ENCODE measurements at regions not wholly inside any gene's neighbourhood (a gene's known extent, or its start where the extent isn't known, plus 50 kb on each side); places are given as distances from the start of the nearest gene placed in this dataset.

DNA sequence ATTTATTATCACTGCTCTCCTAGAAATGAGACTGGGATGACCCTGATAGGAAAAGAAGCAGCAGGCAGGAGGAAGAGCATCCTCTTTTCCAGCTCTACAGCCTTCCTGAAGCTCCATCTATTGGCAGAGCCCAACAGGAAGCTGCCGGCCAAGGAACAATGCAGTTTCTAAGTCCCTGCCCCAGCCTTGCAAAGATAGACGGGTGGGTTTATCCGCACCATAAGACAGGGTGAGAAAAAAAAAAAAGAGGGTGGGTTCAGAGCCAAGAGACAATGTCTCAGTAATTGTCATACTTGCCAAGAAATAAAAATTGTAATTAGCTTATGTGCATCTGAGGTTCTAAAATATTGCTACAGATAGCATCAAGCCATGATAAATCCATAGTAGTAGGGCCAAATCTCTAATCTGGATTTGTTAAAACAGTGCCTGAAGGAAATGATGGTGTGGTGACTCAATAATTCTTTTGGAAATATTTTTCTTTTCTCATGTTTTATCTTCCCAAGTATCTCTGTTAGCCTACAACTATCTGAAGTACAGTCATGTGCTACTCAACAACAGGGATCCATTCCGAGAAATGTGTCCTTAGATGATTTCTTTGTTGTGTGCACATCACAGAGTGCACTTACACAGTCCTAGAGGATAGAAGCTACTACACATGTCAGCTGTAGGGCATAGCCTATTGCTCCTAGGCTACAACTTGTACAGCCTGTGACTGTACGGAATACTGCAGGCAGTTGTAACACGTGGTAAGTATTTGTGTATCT lies 242.9 kb upstream of the CXCL12 start:
- H3K9me3 Mint-ChIP-seq (ENCODE audit: insufficient read depth): no peaks in the 10 kb centered on the region
- H2AFZ ChIP-seq (ENCODE audit: insufficient read depth, low read depth, low read length, poor library complexity, severe bottlenecking): no peak overlapping the region
- POLR2A ChIA-PET: no interaction called here

DNA sequence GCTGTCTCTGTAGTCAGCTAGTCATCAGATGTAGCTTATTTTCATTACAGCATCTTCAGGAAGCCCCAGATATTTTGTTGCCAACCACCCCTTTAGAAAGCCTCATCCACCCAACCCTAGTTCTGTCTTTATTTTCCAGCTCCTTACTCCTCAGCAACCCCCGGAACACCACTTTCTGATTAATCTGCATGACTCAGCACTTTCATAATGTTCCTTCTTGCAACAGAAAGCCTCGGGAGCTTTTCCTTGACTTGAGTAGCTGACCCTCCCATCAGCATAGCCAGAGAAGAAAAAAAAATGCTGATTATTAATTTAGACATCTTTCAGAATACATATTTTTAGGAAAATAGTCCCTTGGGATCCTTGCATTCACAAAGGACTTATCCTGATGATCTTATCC lies 244.0 kb upstream of the CXCL12 start:
- ChIA-PET CTCF (no interaction called here), POLR2A (no interaction called here)
- Histone ChIP-seq H3K9me3 (ENCODE audit: control extremely low read depth in 1 of 3, control insufficient read depth in 2 of 3, insufficient read depth in 1 of 3, low read length in 2 of 3) (peaks cover 0 to 7% (median 0%) of the 10 kb centered on the region in 3 donors), H3K9ac (ENCODE audit: low read length) (no peak overlapping the region), H3K4me1 (ENCODE audit: control insufficient read depth in 2 of 2, insufficient read depth in 2 of 2, low read length in 2 of 2) (no peaks in the 10 kb centered on the region), H2AFZ (ENCODE audit: insufficient read depth, low read depth, low read length, poor library complexity, severe bottlenecking) (no peak overlapping the region), H4K20me1 (ENCODE audit: control insufficient read depth, insufficient read depth, low read length, poor library complexity, severe bottlenecking) (no peaks in the 10 kb centered on the region), H3K36me3 (replicated peaks in 1 of 2; ENCODE audit: control extremely low read depth in 1 of 2, control insufficient read depth in 1 of 2, extremely low read depth in 1 of 2, insufficient read depth in 2 of 2, low read length in 1 of 2) (no peaks in the 10 kb centered on the region), H3K4me2 (replicated peaks; ENCODE audit: low read depth, low read length, poor library complexity, severe bottlenecking) (no peak overlapping the region), H3K27me3 (replicated peaks in 1 of 4; ENCODE audit: control extremely low read depth in 1 of 4, control insufficient read depth in 3 of 4, insufficient read depth in 4 of 4, low read length in 3 of 4) (no peaks in the 10 kb centered on the region), H3K4me3 (ENCODE audit: control extremely low read depth in 1 of 5, extremely low read depth in 1 of 5, insufficient read depth in 1 of 5, low read depth in 2 of 5, low read length in 4 of 5) (no peak overlapping the region), H3K79me2 (ENCODE audit: control insufficient read depth, insufficient read depth, low read length) (no peaks in the 10 kb centered on the region), H3K27ac (ENCODE audit: low read length in 2 of 2) (no peak overlapping the region)
- Mint-ChIP-seq H3K27ac (no peak overlapping the region), H3K4me1 (no peaks in the 10 kb centered on the region), H3K4me3 (no peak overlapping the region), H3K9me3 (ENCODE audit: insufficient read depth) (no peaks in the 10 kb centered on the region), H3K27me3 (peaks cover 3% of the 10 kb centered on the region)
- intact Hi-C loops (cut with micrococcal nuclease): no loop called here
- DNase-seq (no peak), ATAC-seq (ENCODE audit: low read depth) (no peak)
- 13% methylated on average over 1 of the region's 2 CpGs for WGBS (ENCODE audit: insufficient coverage)
- TF ChIP-seq, protein P1, sequence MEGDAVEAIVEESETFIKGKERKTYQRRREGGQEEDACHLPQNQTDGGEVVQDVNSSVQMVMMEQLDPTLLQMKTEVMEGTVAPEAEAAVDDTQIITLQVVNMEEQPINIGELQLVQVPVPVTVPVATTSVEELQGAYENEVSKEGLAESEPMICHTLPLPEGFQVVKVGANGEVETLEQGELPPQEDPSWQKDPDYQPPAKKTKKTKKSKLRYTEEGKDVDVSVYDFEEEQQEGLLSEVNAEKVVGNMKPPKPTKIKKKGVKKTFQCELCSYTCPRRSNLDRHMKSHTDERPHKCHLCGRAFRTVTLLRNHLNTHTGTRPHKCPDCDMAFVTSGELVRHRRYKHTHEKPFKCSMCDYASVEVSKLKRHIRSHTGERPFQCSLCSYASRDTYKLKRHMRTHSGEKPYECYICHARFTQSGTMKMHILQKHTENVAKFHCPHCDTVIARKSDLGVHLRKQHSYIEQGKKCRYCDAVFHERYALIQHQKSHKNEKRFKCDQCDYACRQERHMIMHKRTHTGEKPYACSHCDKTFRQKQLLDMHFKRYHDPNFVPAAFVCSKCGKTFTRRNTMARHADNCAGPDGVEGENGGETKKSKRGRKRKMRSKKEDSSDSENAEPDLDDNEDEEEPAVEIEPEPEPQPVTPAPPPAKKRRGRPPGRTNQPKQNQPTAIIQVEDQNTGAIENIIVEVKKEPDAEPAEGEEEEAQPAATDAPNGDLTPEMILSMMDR (IDR thresholded peaks at IDR 0.05): no peak
- no peak for TF ChIP-seq EZH2 (IDR thresholded peaks at IDR 0.05; ENCODE audit: borderline replicate concordance, insufficient read depth, low read depth, low read length, poor library complexity, severe bottlenecking)

More for the DNA sequence above, 242.9 kb upstream of the CXCL12 start:
- Histone ChIP-seq H3K27me3 (replicated peaks in 1 of 4; ENCODE audit: control extremely low read depth in 1 of 4, control insufficient read depth in 3 of 4, insufficient read depth in 4 of 4, low read length in 3 of 4) (no peaks in the 10 kb centered on the region), H4K20me1 (ENCODE audit: control insufficient read depth, insufficient read depth, low read length, poor library complexity, severe bottlenecking) (no peaks in the 10 kb centered on the region), H3K4me3 (ENCODE audit: control extremely low read depth in 1 of 5, extremely low read depth in 1 of 5, insufficient read depth in 1 of 5, low read depth in 2 of 5, low read length in 4 of 5) (no peak overlapping the region), H3K4me1 (ENCODE audit: control insufficient read depth in 2 of 2, insufficient read depth in 2 of 2, low read length in 2 of 2) (no peaks in the 10 kb centered on the region), H3K9me3 (ENCODE audit: control extremely low read depth in 1 of 3, control insufficient read depth in 2 of 3, insufficient read depth in 1 of 3, low read length in 2 of 3) (peaks cover 0 to 4% (median 0%) of the 10 kb centered on the region in 3 donors), H3K27ac (ENCODE audit: low read length in 2 of 2) (no peak overlapping the region), H3K4me2 (replicated peaks; ENCODE audit: low read depth, low read length, poor library complexity, severe bottlenecking) (no peak overlapping the region), H3K79me2 (ENCODE audit: control insufficient read depth, insufficient read depth, low read length) (no peaks in the 10 kb centered on the region), H3K36me3 (replicated peaks in 1 of 2; ENCODE audit: control extremely low read depth in 1 of 2, control insufficient read depth in 1 of 2, extremely low read depth in 1 of 2, insufficient read depth in 2 of 2, low read length in 1 of 2) (no peaks in the 10 kb centered on the region), H3K9ac (ENCODE audit: low read length) (no peak overlapping the region)
- no peak for ATAC-seq (ENCODE audit: low read depth)
- no peaks in the 10 kb centered on the region for H3K4me1 Mint-ChIP-seq
- H3K27me3 Mint-ChIP-seq: peaks cover 3% of the 10 kb centered on the region
- no peak for TF ChIP-seq EZH2 (IDR thresholded peaks at IDR 0.05; ENCODE audit: borderline replicate concordance, insufficient read depth, low read depth, low read length, poor library complexity, severe bottlenecking)
- TF ChIP-seq, protein P1 (IDR thresholded peaks at IDR 0.05): no peak
- 100% methylated on average over 4 of the region's 6 CpGs for WGBS (ENCODE audit: insufficient coverage)
- DNase-seq: no peak
- H3K27ac Mint-ChIP-seq: no peak overlapping the region
- CTCF ChIA-PET: no interaction called here
- no peak overlapping the region for H3K4me3 Mint-ChIP-seq
- intact Hi-C loops (cut with micrococcal nuclease): no loop called here

Measured in B cell (primary cell).